ENCODE measurements at regions not wholly inside any gene's neighbourhood (a gene's known extent, or its start where the extent isn't known, plus 50 kb on each side); places are given as distances from the start of the nearest gene placed in this dataset.
A peak's percentile ranks its signal among the peaks of the same experiment; 100 is the strongest.

- Histone ChIP-seq H3K36me3 (ENCODE audit: control insufficient read depth in 1 of 2, insufficient read depth in 2 of 2, low read length in 2 of 2) (no peaks in the 10 kb centered on the region), H2AFZ (ENCODE audit: insufficient read depth, low read length, poor library complexity) (no peak overlapping the region), H2AK5ac (ENCODE audit: low read length) (no peak overlapping the region), H3K4ac (ENCODE audit: low read depth, low read length) (no peak overlapping the region), H3K79me2 (ENCODE audit: control insufficient read depth, insufficient read depth, low read length, poor library complexity) (no peaks in the 10 kb centered on the region), H3K9me3 (ENCODE audit: insufficient read depth, low read depth, low read length) (no peaks in the 10 kb centered on the region), H3K27me3 (ENCODE audit: insufficient read depth, low read length) (no peaks in the 10 kb centered on the region), H3K4me1 (ENCODE audit: control insufficient read depth in 1 of 2, insufficient read depth in 2 of 2, low read length in 2 of 2) (no peaks in the 10 kb centered on the region), H2BK120ac (ENCODE audit: insufficient read depth, low read length, poor library complexity) (no peak overlapping the region), H2BK12ac (ENCODE audit: low read length) (no peak overlapping the region), H3K27ac (ENCODE audit: low read depth, low read length) (no peak overlapping the region), H2BK5ac (ENCODE audit: low read depth, low read length, poor library complexity) (no peak overlapping the region), H3K79me1 (ENCODE audit: low read length) (no peaks in the 10 kb centered on the region), H4K8ac (ENCODE audit: low read depth, low read length) (no peak overlapping the region), H3K14ac (ENCODE audit: low read length) (no peak overlapping the region), H4K12ac (ENCODE audit: low read depth, low read length) (no peak overlapping the region), H3K4me3 (ENCODE audit: low read depth, low read length) (no peak overlapping the region), H3K18ac (ENCODE audit: low read length) (no peak overlapping the region), H3K4me2 (ENCODE audit: low read length) (no peak overlapping the region), H3K23ac (ENCODE audit: low read length) (no peak overlapping the region), H4K91ac (ENCODE audit: low read depth, low read length) (no peak overlapping the region), H3K9ac (ENCODE audit: low read length) (no peak overlapping the region)
- DNase-seq, result no peak
Measured at GRCh38 chr4:166432125-166432524, 559.1 kb downstream of the TLL1 start.

GRCh38 chr4:166432842-166433241, 559.8 kb downstream of the TLL1 start:
- H3K27ac ChIP-seq (ENCODE audit: low read depth, low read length), result no peak overlapping the region
- no peaks in the 10 kb centered on the region for H3K79me1 ChIP-seq (ENCODE audit: low read length)
- H4K91ac ChIP-seq (ENCODE audit: low read depth, low read length), result no peak overlapping the region
- H3K36me3 ChIP-seq (ENCODE audit: control insufficient read depth in 1 of 2, insufficient read depth in 2 of 2, low read length in 2 of 2), result no peaks in the 10 kb centered on the region
- no peak overlapping the region for H4K8ac ChIP-seq (ENCODE audit: low read depth, low read length)
- H2AFZ ChIP-seq (ENCODE audit: insufficient read depth, low read length, poor library complexity), result no peak overlapping the region
- no peaks in the 10 kb centered on the region for H3K79me2 ChIP-seq (ENCODE audit: control insufficient read depth, insufficient read depth, low read length, poor library complexity)
- no peak overlapping the region for H2BK12ac ChIP-seq (ENCODE audit: low read length)
- H2BK120ac ChIP-seq (ENCODE audit: insufficient read depth, low read length, poor library complexity), result no peak overlapping the region
- no peak overlapping the region for H2AK5ac ChIP-seq (ENCODE audit: low read length)
- no peaks in the 10 kb centered on the region for H3K9me3 ChIP-seq (ENCODE audit: insufficient read depth, low read depth, low read length)
- no peak overlapping the region for H4K12ac ChIP-seq (ENCODE audit: low read depth, low read length)
- H3K9ac ChIP-seq (ENCODE audit: low read length), result no peak overlapping the region
- no peak overlapping the region for H3K4me3 ChIP-seq (ENCODE audit: low read depth, low read length)
- no peak overlapping the region for H2BK5ac ChIP-seq (ENCODE audit: low read depth, low read length, poor library complexity)
- no peak overlapping the region for H3K23ac ChIP-seq (ENCODE audit: low read length)
- no peaks in the 10 kb centered on the region for H3K27me3 ChIP-seq (ENCODE audit: insufficient read depth, low read length)
- no peaks in the 10 kb centered on the region for H3K4me1 ChIP-seq (ENCODE audit: control insufficient read depth in 1 of 2, insufficient read depth in 2 of 2, low read length in 2 of 2)
- no peak overlapping the region for H3K4ac ChIP-seq (ENCODE audit: low read depth, low read length)
- H3K4me2 ChIP-seq (ENCODE audit: low read length), result no peak overlapping the region
- no peak overlapping the region for H3K18ac ChIP-seq (ENCODE audit: low read length)
- no peak for DNase-seq
- H3K14ac ChIP-seq (ENCODE audit: low read length), result no peak overlapping the region

GRCh38 chr4:166435449-166435848, 562.4 kb downstream of the TLL1 start:
- Histone ChIP-seq H3K27ac (ENCODE audit: low read depth, low read length) (no peak overlapping the region), H3K27me3 (ENCODE audit: insufficient read depth, low read length) (no peaks in the 10 kb centered on the region), H3K79me1 (ENCODE audit: low read length) (no peaks in the 10 kb centered on the region), H2BK12ac (ENCODE audit: low read length) (no peak overlapping the region), H3K36me3 (ENCODE audit: control insufficient read depth in 1 of 2, insufficient read depth in 2 of 2, low read length in 2 of 2) (no peaks in the 10 kb centered on the region), H3K4me2 (ENCODE audit: low read length) (no peak overlapping the region), H3K79me2 (ENCODE audit: control insufficient read depth, insufficient read depth, low read length, poor library complexity) (no peaks in the 10 kb centered on the region), H4K12ac (ENCODE audit: low read depth, low read length) (no peak overlapping the region), H4K91ac (ENCODE audit: low read depth, low read length) (no peak overlapping the region), H3K4me3 (ENCODE audit: low read depth, low read length) (no peak overlapping the region), H2BK5ac (ENCODE audit: low read depth, low read length, poor library complexity) (no peak overlapping the region), H3K14ac (ENCODE audit: low read length) (no peak overlapping the region), H2AFZ (ENCODE audit: insufficient read depth, low read length, poor library complexity) (no peak overlapping the region), H2BK120ac (ENCODE audit: insufficient read depth, low read length, poor library complexity) (no peak overlapping the region), H3K23ac (ENCODE audit: low read length) (no peak overlapping the region), H3K18ac (ENCODE audit: low read length) (no peak overlapping the region), H3K4ac (ENCODE audit: low read depth, low read length) (no peak overlapping the region), H3K9me3 (ENCODE audit: insufficient read depth, low read depth, low read length) (no peaks in the 10 kb centered on the region), H3K9ac (ENCODE audit: low read length) (no peak overlapping the region), H3K4me1 (ENCODE audit: control insufficient read depth in 1 of 2, insufficient read depth in 2 of 2, low read length in 2 of 2) (no peaks in the 10 kb centered on the region), H2AK5ac (ENCODE audit: low read length) (no peak overlapping the region), H4K8ac (ENCODE audit: low read depth, low read length) (no peak overlapping the region)
- no CpG with 5 or more reads among the region's 1 CpG for WGBS (ENCODE audit: extremely low coverage, insufficient coverage, insufficient read length)
- DNase-seq, result peak in 1 of 2 donors; percentile 52

- Histone ChIP-seq H3K27ac (ENCODE audit: low read depth, low read length) (no peak overlapping the region), H2BK5ac (ENCODE audit: low read depth, low read length, poor library complexity) (no peak overlapping the region), H3K9me3 (ENCODE audit: insufficient read depth, low read depth, low read length) (peaks cover 7% of the 10 kb centered on the region), H3K79me1 (ENCODE audit: low read length) (no peaks in the 10 kb centered on the region), H3K18ac (ENCODE audit: low read length) (no peak overlapping the region), H2BK120ac (ENCODE audit: insufficient read depth, low read length, poor library complexity) (no peak overlapping the region), H3K23ac (ENCODE audit: low read length) (no peak overlapping the region), H3K36me3 (ENCODE audit: control insufficient read depth in 1 of 2, insufficient read depth in 2 of 2, low read length in 2 of 2) (no peaks in the 10 kb centered on the region), H3K14ac (ENCODE audit: low read length) (no peak overlapping the region), H2AK5ac (ENCODE audit: low read length) (no peak overlapping the region), H3K9ac (ENCODE audit: low read length) (no peak overlapping the region), H3K4me3 (ENCODE audit: low read depth, low read length) (no peak overlapping the region), H2AFZ (ENCODE audit: insufficient read depth, low read length, poor library complexity) (no peak overlapping the region), H3K4me2 (ENCODE audit: low read length) (no peak overlapping the region), H3K27me3 (ENCODE audit: insufficient read depth, low read length) (no peaks in the 10 kb centered on the region), H4K8ac (ENCODE audit: low read depth, low read length) (no peak overlapping the region), H4K12ac (ENCODE audit: low read depth, low read length) (no peak overlapping the region), H3K4me1 (ENCODE audit: control insufficient read depth in 1 of 2, insufficient read depth in 2 of 2, low read length in 2 of 2) (no peaks in the 10 kb centered on the region), H3K4ac (ENCODE audit: low read depth, low read length) (no peak overlapping the region), H2BK12ac (ENCODE audit: low read length) (no peak overlapping the region), H4K91ac (ENCODE audit: low read depth, low read length) (no peak overlapping the region), H3K79me2 (ENCODE audit: control insufficient read depth, insufficient read depth, low read length, poor library complexity) (no peaks in the 10 kb centered on the region)
- no CpG with 5 or more reads among the region's 1 CpG for WGBS (ENCODE audit: extremely low coverage, insufficient coverage, insufficient read length)
- DNase-seq, result no peak
Measured at GRCh38 chr4:166458756-166459155, 585.7 kb downstream of the TLL1 start.

GRCh38 chr4:166459621-166460020, 586.6 kb downstream of the TLL1 start:
- no peak overlapping the region for H3K9ac ChIP-seq (ENCODE audit: low read length)
- no peak overlapping the region for H3K4me2 ChIP-seq (ENCODE audit: low read length)
- no peak overlapping the region for H3K14ac ChIP-seq (ENCODE audit: low read length)
- H2AFZ ChIP-seq (ENCODE audit: insufficient read depth, low read length, poor library complexity), result no peak overlapping the region
- WGBS (ENCODE audit: extremely low coverage, insufficient coverage, insufficient read length), result no CpG with 5 or more reads among the region's 5 CpGs
- no peak overlapping the region for H3K4me3 ChIP-seq (ENCODE audit: low read depth, low read length)
- H3K36me3 ChIP-seq (ENCODE audit: control insufficient read depth in 1 of 2, insufficient read depth in 2 of 2, low read length in 2 of 2), result no peaks in the 10 kb centered on the region
- H2AK5ac ChIP-seq (ENCODE audit: low read length), result no peak overlapping the region
- no peaks in the 10 kb centered on the region for H3K79me1 ChIP-seq (ENCODE audit: low read length)
- H3K27me3 ChIP-seq (ENCODE audit: insufficient read depth, low read length), result no peaks in the 10 kb centered on the region
- H3K9me3 ChIP-seq (ENCODE audit: insufficient read depth, low read depth, low read length), result peaks cover 3% of the 10 kb centered on the region
- H3K23ac ChIP-seq (ENCODE audit: low read length), result no peak overlapping the region
- no peak for DNase-seq
- no peaks in the 10 kb centered on the region for H3K4me1 ChIP-seq (ENCODE audit: control insufficient read depth in 1 of 2, insufficient read depth in 2 of 2, low read length in 2 of 2)
- H3K18ac ChIP-seq (ENCODE audit: low read length), result no peak overlapping the region
- H3K27ac ChIP-seq (ENCODE audit: low read depth, low read length), result no peak overlapping the region
- no peak overlapping the region for H4K8ac ChIP-seq (ENCODE audit: low read depth, low read length)
- H2BK5ac ChIP-seq (ENCODE audit: low read depth, low read length, poor library complexity), result no peak overlapping the region
- no peaks in the 10 kb centered on the region for H3K79me2 ChIP-seq (ENCODE audit: control insufficient read depth, insufficient read depth, low read length, poor library complexity)
- H4K12ac ChIP-seq (ENCODE audit: low read depth, low read length), result no peak overlapping the region
- no peak overlapping the region for H4K91ac ChIP-seq (ENCODE audit: low read depth, low read length)
- H2BK12ac ChIP-seq (ENCODE audit: low read length), result no peak overlapping the region
- no peak overlapping the region for H2BK120ac ChIP-seq (ENCODE audit: insufficient read depth, low read length, poor library complexity)
- no peak overlapping the region for H3K4ac ChIP-seq (ENCODE audit: low read depth, low read length)

All from trophoblast cell (in vitro differentiated cells and primary cell).